ENCODE measurements at regions not wholly inside any gene's neighbourhood (a gene's known extent, or its start where the extent isn't known, plus 50 kb on each side); places are given as distances from the start of the nearest gene placed in this dataset.

DNA sequence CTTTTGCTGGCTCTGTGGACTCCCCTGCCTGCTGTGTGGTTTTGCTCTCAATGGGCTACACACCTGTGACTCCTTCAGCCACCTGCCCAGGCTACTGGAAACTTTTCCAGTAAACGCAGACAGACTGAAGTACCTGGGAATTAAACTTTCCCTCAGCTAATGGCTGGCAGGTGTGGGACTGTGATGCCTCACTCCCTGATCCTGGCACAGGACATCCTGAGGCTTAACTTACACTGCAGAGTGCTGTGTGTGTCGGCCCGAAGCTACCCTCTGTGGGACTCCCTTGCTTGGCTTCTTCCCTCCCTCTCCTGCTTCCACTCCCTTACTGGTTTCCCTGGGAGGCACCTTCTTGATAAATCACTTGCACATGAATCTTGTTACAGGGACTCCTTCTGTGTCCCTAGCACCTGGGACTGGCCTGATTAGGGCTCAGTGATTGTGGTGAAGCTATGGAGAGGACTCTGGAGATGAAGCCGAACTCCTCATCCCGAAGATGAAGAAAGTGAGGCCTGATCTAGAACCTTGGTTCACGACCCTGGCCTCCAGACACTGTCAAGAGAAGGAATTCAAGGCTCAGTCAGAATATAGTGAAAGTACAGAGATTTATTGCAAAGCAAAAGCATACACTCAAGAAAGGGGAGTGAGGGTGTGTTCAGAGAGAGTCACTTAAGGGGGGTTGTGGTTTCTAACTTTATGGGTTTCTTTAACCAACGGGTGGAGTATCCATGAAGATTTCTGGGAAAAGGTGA, 113.4 kb upstream of the ALDH1B1 start:
- TF ChIP-seq ETV6 (CRISPR knock-in tag; IDR thresholded peaks at IDR 0.05) (no peak), MYBL2 (CRISPR knock-in tag; IDR thresholded peaks at IDR 0.05) (no peak), E2F1 (CRISPR knock-in tag; IDR thresholded peaks at IDR 0.05) (no peak), CDX4 (CRISPR knock-in tag; IDR thresholded peaks at IDR 0.05; ENCODE audit: borderline replicate concordance) (no peak), ZBTB43 (CRISPR knock-in tag; IDR thresholded peaks at IDR 0.05) (no peak), ZNF219 (CRISPR knock-in tag; IDR thresholded peaks at IDR 0.05; ENCODE audit: borderline replicate concordance) (no peak), ZNF671 (CRISPR knock-in tag; IDR thresholded peaks at IDR 0.05) (no peak), SMAD3 (CRISPR knock-in tag; IDR thresholded peaks at IDR 0.05; ENCODE audit: borderline replicate concordance) (no peak), ZNF396 (CRISPR knock-in tag; IDR thresholded peaks at IDR 0.05; ENCODE audit: borderline replicate concordance) (no peak), ZNF232 (CRISPR knock-in tag; IDR thresholded peaks at IDR 0.05) (no peak), RORB (CRISPR knock-in tag; IDR thresholded peaks at IDR 0.05) (no peak), TCF7 (CRISPR knock-in tag; IDR thresholded peaks at IDR 0.05; ENCODE audit: low read depth) (no peak), OVOL2 (CRISPR knock-in tag; IDR thresholded peaks at IDR 0.05; ENCODE audit: borderline replicate concordance) (no peak), JUN (CRISPR knock-in tag; IDR thresholded peaks at IDR 0.05) (no peak)
- TF ChIP-seq, protein P1, sequence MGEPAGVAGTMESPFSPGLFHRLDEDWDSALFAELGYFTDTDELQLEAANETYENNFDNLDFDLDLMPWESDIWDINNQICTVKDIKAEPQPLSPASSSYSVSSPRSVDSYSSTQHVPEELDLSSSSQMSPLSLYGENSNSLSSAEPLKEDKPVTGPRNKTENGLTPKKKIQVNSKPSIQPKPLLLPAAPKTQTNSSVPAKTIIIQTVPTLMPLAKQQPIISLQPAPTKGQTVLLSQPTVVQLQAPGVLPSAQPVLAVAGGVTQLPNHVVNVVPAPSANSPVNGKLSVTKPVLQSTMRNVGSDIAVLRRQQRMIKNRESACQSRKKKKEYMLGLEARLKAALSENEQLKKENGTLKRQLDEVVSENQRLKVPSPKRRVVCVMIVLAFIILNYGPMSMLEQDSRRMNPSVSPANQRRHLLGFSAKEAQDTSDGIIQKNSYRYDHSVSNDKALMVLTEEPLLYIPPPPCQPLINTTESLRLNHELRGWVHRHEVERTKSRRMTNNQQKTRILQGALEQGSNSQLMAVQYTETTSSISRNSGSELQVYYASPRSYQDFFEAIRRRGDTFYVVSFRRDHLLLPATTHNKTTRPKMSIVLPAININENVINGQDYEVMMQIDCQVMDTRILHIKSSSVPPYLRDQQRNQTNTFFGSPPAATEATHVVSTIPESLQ (CRISPR knock-in tag; IDR thresholded peaks at IDR 0.05) = no peak
- TF ChIP-seq, protein P2, sequence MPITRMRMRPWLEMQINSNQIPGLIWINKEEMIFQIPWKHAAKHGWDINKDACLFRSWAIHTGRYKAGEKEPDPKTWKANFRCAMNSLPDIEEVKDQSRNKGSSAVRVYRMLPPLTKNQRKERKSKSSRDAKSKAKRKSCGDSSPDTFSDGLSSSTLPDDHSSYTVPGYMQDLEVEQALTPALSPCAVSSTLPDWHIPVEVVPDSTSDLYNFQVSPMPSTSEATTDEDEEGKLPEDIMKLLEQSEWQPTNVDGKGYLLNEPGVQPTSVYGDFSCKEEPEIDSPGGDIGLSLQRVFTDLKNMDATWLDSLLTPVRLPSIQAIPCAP (CRISPR knock-in tag; IDR thresholded peaks at IDR 0.05) = no peak
- TF ChIP-seq, protein P3, sequence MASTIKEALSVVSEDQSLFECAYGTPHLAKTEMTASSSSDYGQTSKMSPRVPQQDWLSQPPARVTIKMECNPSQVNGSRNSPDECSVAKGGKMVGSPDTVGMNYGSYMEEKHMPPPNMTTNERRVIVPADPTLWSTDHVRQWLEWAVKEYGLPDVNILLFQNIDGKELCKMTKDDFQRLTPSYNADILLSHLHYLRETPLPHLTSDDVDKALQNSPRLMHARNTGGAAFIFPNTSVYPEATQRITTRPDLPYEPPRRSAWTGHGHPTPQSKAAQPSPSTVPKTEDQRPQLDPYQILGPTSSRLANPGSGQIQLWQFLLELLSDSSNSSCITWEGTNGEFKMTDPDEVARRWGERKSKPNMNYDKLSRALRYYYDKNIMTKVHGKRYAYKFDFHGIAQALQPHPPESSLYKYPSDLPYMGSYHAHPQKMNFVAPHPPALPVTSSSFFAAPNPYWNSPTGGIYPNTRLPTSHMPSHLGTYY (CRISPR knock-in tag; IDR thresholded peaks at IDR 0.05) = no peak
- TF ChIP-seq, protein P4, sequence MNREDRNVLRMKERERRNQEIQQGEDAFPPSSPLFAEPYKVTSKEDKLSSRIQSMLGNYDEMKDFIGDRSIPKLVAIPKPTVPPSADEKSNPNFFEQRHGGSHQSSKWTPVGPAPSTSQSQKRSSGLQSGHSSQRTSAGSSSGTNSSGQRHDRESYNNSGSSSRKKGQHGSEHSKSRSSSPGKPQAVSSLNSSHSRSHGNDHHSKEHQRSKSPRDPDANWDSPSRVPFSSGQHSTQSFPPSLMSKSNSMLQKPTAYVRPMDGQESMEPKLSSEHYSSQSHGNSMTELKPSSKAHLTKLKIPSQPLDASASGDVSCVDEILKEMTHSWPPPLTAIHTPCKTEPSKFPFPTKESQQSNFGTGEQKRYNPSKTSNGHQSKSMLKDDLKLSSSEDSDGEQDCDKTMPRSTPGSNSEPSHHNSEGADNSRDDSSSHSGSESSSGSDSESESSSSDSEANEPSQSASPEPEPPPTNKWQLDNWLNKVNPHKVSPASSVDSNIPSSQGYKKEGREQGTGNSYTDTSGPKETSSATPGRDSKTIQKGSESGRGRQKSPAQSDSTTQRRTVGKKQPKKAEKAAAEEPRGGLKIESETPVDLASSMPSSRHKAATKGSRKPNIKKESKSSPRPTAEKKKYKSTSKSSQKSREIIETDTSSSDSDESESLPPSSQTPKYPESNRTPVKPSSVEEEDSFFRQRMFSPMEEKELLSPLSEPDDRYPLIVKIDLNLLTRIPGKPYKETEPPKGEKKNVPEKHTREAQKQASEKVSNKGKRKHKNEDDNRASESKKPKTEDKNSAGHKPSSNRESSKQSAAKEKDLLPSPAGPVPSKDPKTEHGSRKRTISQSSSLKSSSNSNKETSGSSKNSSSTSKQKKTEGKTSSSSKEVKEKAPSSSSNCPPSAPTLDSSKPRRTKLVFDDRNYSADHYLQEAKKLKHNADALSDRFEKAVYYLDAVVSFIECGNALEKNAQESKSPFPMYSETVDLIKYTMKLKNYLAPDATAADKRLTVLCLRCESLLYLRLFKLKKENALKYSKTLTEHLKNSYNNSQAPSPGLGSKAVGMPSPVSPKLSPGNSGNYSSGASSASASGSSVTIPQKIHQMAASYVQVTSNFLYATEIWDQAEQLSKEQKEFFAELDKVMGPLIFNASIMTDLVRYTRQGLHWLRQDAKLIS (CRISPR knock-in tag; IDR thresholded peaks at IDR 0.05; ENCODE audit: borderline replicate concordance) = no peak
- no peaks in the 10 kb centered on the region for H3K36me3 Mint-ChIP-seq
- no peak for ATAC-seq
- peaks cover 14% of the 10 kb centered on the region for H3K4me1 Mint-ChIP-seq
- no peak overlapping the region for H3K4me3 Mint-ChIP-seq
- H3K9me3 Mint-ChIP-seq = no peaks in the 10 kb centered on the region
- peaks cover 25% of the 10 kb centered on the region for H3K27me3 Mint-ChIP-seq (ENCODE audit: low read depth)
- H3K27ac Mint-ChIP-seq = no peak overlapping the region
- no peak for DNase-seq (ENCODE audit: low spot score)
- ChIA-PET POLR2A (no interaction called here), CTCF (no interaction called here)

Measured in WTC11 (cell line).